NCI-H446 (cell line): ENCODE measurements at regions not wholly inside any gene's neighbourhood (a gene's known extent, or its start where the extent isn't known, plus 50 kb on each side); places are given as distances from the start of the nearest gene placed in this dataset.
"Not testable (repeated sequence)": the region's sequence is repeated elsewhere in the genome, so short reads cannot be mapped to it uniquely, and the experiment has no call there.

Source experiments
- DNase-seq, 2 experiments: peaks; one replicate each; lab custom pipeline; 2025; lab: John Stamatoyannopoulos, UW

DNA sequence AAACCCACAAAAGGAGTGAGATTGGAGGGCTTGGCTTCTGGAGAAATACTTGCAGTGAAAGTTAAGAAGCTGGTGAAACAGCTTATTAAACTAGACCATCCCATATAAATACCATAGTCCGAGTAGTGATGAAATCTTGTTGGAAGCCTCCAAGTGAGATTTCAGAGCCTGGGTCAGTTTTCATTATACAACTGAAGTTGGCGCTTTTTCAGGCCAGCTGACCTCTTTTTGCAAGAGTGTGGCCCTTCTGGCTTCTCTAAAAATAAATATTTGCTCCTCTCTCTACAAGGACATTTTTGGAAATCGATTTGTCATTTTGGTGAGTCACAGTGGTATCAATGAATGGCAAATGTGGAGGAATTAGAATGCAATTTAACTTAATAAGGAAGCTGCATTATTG lies 51.2 kb upstream of the THRB start:
- no peak for DNase-seq

DNA sequence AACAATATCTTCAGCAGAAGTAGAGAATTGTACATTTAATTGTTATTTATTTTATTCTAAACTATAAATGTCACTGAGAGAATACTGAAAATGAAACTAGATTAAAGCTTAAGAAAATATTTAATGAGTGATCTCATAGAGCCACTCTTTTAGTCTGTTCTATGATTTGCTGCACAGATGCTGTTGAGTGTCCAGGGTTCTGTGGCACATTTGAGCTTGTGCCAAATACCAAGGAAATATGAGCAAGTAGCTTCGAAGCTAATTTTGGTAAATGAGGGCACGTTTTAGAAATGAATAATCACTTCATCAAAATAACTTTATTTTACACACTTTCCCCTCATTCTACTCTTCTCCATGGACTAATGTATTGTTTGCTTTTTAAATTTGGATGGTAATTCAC lies 53.6 kb upstream of the THRB start:
- peak in 1 of 2 experiments; percentile 39 for DNase-seq

DNA sequence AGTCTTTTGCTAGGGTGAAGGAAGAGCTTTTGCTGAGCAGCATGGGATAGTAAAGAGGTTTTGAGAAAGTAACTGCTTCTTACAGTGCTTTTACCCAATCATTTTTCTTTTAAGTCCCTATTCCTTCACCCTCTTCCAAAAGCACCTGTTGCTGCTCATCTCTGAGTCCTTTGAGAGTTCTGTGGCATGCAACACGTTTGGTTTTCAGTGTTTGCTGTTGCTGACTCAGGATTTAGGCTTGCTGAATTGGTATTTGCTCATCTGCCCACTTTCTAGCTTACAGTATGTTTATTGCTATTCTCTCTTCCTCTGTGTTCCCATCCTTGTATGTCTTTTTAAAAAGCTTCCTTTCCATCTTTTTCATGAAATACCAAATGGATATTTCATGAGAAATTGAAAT lies 55.9 kb upstream of the THRB start:
- no peak for DNase-seq

DNA sequence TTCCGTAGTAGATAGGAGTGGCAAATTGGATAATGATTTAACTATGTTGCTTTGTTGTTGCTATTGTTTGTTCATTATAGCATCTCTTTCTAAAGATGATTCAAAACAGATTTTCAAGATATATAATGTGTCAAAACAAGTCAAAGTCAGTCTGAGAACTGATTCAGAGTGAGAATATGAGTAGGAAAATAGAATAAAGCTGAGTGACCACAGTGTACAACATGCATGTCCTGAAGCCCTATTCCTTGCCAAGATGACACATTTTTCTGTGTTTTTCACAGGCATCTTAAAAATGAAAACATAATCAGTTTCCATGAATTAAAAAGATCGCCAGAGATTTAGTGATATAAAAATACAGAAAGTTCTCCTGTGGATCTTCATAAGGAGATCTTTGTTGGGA lies 57.0 kb upstream of the THRB start:
- no peak for DNase-seq

DNA sequence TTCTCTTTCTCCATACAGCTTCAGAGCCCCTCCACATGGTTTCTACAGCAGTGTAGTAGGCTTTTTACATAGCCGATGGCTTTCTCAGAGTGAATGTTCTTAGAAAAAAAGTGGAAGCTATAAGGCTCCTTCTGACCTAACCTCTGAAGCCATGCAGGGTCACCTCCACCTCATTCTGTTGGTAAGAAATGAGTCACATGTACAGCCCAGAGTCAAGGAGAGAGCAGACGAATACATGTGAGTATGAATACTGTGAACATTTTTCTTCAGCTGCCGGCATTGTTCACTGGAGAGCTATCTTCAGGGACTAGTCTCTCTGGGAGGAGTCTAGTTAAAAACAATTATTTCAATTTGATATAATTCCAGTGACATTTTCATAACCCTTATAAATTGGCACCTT lies 68.2 kb upstream of the THRB start:
- DNase-seq: no peak

DNA sequence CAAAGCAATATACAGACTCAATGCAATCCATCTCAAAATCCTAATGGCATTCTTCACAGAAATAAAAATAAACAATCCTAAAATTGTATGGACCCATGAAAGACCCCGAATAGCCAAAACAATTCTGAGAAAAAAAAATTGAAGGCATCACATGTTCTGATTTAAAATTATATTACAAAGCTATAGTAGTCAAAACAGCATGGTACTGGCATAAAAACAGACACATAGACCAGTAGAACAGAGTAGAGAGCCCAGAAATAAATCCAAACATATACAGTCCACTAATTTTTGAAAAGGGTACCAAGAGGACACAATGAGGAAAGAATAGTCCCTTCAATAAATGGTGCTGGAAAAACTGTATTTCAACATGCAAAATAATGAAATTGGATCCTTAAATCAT lies 70.4 kb upstream of the THRB start:
- DNase-seq: no peak

DNA sequence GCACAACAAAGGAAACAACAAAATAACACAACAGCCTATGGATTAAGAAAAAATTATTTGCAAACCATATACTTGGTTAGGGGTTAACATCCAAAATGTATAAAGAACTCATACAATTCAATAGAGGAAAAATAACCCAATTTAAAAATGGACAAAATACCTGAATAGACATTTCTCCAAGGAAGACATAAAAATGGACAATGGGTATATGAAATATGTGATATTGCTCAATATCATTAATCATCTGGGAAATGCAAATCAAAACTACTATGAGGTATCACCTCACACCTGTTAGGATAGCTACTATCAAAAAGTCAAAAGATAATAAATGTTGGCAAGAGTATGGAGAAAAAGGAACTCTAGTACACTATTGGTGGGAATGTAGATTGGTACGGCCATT lies 71.0 kb upstream of the THRB start:
- DNase-seq: no peak

DNA sequence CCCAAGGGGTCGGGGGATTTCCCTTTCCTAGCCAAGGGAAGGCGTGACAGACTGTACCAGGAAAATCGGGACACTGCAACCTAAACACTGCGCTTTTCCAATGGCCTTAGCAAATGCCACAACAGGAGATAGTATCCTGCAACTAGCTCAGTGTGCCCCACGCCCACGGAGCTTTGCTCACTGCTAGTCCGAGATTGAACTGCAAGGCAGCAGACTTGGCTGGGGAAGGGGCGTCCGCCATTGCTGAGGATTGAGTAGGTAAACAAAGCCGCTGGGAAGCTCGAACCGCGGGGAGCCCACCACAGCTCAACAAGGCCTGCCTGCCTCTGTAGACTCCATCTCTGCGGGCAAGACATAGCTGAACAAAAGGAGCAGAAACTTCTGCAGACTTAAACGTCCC lies 72.3 kb upstream of the THRB start:
- DNase-seq: no peak

DNA sequence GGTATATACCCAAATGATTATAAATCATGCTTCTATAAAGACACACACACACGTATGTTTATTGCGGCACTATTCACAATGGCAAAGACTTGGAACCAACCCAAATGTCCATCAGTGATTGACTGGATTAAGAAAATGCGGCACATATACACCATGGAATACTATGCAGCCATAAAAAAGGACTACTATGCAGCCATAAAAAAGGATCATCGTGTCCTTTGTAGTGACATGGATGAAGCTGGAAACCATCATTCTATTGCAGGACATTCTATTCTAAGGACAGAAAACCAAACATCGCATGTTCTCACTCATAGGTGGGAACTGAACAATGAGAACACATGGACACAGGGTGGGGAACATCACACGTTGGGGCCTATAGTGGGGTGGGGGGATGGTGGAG lies 77.8 kb upstream of the THRB start:
- not testable (repeated sequence) for DNase-seq

DNA sequence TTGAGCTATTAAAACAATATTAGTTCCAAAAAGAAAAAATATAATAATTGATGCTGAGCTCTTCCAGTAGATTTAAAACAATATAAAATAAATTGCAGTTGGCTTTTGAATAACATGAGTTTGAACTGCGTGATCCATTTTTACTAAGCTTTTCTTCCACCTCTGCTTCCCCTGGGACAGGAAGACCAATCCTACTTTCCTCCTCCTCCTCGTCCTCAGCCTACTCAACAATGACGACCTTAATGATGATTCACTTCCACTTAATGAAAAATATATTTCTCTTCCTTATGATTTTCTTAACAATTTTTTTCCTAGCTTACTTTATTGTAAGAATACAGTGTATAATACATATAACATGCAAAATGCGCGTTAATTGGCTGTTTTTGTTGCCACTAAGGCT lies 78.9 kb upstream of the THRB start:
- DNase-seq: no peak

DNA sequence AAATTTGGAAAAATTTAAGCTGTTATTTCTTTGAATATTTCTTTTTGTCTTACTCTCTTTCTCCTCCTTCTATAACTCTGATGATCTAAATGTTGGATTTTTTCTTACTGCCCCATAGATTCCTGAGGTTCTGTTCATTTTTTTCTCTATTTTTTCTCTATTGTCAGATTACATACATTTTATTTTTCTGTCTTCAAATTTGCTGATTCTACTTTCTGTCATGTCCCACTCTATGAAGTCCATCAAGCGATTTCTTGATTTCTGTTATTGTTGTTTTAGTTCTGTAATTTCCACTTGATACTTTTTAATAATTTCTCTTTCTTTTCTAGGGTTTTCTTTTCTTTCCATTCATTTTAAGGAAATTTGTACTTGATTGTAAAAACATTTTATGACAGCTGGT lies 83.7 kb upstream of the THRB start:
- no peak for DNase-seq

DNA sequence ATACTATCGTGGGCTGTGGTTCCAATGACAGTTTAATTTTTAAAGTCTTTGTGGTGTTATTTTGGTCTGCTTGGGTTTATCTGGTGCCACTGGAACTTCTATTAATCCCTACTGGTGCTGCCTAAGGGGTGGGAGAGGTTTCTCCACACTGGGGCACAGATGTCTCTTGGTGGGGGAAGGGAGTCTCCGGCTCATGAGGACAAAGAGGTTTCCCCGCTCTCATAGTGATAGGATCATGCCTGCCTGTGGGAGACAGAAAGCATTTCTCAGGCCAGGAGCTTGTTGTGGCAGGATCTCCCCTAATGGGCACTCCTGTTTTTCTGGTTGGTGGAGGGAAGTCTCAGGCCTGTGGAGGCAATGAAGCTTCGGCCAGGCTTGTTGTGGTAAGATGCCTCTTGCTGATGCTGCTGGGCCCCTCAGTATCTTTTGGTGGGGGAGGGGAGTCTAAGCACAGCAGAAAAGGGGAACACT lies 84.3 kb upstream of the THRB start:
- no peak for DNase-seq

DNA sequence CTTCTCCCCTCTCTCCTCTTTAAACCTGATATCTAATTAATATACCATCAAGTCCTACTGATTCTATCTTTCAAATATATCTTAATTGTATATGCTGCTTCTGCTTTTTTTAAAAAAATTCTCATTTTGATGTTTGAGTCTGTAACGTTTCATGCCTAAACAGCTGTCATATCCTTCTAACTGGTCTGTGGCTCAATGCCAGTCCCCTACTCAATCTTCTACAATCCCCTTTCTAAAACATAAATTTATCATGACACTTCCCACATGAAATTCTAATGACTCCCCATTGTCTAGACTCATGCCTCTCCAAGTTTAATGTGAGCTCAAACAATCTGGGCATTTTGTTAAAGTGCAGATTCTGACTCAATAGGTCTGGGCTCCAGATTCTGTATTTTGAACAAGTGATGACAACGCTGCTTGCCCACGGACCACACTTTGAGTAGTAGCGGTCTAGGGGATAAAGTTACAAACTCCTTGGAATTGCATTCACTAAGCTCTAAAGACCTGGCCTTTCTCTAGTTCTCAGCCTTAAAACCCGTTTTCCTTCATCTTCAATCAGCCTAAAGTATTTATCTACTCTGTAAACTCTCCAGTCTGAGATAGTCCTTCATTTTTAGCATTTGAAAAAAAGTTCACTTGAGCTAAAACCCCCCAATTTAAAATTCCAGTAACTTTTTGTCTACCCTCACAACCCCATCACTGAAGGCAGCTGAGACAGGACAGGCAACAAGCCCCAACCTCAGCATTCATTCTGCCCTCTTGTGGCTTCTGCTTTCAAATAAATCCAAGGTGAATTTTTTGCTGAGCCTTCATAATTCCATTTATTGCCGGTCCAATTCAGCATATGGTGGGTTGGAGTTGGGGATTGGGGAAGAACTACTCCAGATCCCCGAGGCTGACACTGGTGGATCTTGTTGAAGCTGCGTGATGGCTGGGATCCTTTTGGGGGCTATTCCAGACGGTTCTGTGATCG lies 88.1 kb upstream of the THRB start:
- peak in 1 of 2 experiments; percentile 14 for DNase-seq

DNA sequence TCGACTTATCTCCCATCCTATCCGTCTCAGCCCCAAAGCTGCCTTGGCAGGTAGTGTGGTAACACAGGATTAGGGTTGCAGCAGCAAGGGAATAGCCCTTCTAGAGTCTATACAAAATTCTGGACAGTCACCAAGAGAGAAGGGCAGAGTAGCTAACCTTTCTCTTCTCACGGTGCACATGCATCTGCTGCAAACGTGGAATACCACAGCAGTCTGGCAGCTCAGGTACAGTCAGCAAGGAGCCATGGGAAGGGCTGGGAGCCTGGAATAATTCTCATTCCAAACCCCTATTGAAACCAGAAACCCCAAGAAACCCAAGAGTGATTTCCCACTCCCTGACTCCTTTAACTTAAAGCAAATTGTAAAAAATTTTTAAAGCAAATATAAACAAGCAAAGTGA lies 92.3 kb upstream of the THRB start:
- no peak for DNase-seq

DNA sequence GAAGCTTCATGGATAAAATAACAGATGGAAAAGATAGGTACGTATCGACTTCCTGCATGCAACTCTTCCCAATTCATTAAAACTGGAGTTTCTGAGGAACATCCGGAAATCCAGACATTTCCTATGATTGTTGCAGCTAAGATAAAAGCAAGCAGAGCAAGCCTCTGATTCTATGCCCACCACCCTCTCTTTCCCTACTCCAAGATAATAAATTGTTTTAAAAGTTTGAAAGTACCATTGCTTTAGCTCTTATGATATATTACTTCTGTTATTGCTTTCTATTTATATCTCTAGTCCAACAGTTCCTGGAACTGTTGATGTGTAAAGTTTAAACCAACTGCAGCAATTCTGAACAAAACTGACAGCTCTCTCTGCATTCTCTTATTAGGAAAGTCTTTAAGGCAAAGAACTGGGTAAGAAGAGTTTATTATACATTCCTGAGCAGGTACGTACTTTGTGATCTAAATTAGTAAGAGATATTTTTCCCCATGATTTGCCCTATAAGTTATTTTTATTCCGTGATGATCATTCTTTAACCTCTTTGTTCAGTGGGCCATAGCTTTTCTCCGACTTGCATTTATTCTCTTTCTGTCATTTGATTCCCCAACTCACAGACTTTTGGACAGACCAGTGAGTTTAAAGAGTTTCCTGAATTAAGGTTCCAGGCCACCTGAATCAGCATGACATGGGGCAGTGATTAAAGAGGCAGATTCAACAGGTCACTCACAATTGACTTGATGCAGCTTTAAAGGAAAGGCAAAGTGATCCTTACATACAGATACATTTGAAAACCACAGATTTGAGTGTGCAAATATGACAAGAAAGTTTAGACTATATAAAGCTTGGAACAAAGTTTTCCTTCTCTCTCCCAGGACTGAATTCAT lies 94.2 kb upstream of the THRB start:
- DNase-seq: no peak

DNA sequence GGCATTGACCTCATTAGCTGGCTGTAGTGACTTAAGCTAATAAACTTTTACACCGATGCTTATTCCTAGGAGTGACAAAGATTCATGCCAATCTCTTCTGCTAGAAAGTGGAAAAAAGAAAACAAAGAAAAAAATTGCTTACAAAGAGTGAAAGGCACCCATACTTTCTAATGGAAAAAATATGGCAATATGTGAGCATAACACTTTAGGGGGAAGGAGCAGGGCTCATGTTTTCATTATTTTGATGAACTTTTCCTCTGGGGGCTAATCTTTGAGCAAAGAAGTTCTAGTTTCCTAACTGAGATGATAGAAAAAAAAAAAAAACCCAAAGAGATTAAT lies 94.8 kb upstream of the THRB start:
- DNase-seq: no peak

DNA sequence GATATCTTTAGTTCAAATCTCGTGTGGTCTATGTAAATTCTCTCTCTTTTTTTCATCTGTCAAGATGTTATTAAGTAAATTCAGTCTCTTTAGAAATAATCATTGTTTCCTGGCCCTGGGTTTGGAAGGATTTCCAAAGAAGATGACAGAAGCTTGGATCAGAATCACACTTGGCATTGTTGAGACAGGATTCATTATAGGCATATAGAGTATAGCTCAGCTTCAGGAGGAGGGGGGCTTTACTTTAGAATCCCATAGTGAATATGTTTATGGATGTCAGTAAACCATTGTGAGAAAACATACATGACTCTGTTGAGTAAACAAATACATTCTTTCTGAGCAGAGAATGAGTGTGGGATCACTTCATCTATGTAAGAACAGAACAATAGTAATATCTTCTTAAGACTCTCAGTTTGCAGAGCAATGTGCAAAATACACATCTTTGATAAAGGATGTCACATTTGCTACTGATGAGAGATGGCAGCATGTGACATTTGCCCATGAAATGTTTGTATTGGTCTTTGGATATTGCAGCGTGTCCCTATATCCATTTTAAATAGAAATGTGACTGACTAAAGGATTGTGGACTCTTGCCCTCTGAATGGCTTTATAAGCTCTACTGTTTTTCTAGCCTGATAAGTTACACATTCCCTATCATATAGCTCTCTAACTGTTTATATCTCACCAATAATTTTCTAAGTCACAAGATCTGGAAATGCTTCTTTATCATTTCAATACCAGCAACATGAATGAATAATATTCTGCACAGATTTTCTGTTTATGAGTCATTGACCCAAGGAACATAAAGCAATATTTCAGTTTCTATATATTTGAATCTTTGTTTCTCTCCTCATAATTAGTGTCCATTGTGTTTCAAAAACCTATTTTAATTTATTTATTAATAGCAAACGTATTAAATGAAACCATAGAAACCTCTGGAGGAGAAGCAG lies 95.6 kb upstream of the THRB start:
- peak; percentile 21 to 61 for DNase-seq

DNA sequence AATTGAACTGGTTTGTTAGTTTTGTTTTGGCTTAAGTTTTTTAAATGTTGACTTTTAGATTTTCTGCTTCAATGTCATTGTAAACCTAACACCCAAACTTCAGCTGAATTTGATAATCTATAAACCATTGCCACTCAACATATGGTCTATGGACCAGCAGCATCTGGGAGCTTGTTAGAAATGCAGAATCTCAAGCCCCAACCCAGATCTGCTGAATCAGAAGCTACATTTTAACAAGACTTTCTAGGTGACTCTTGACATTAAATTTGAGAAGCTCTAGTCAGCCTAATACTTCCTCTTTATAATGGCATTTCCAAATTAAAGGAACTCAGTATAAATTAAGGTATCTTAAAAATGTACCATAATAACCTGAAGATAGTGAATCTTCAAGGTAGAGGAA lies 96.5 kb upstream of the THRB start:
- DNase-seq: peak in 1 of 2 experiments; percentile 7

DNA sequence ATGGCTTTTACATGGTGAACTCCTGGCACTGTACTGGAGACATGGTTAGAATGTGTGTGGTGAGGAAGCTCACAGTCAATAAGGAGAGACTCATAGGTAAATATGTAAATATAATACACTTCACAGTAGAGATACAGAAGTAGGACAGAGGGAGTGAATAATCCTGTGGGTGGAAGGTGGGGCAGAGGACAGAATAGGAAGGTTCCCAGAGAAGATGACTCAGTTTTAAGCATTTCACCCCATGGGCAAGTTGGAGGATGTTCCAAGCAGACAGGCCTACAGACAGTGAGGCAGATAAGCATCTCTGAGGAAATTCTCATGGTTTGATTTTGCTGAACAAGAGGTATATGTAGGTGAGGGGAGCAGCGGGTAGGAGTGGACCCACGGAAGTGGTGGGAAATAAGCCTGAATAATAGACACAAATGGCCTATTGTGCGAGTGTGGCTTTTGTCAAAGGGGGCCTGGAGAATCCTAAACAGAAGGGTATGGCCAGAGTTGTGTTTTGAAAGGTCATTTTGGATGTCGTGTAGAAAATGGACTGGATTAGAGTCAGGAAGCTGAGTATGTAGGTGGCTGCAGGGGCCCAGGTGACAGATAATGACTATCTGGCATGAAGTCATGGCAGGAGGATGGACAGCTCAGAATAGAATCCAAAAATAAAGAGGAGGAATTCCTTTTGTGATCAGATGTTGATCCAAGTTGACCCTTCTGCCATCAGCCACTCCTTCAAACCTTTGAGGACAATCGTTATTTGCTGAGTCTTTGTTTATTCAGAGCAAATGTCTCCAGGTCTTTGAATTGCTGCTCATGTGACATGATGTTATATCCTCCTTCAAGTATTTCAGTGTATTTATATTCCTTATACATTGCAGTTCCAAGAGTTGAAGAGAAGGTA lies 97.3 kb upstream of the THRB start:
- DNase-seq: no peak

DNA sequence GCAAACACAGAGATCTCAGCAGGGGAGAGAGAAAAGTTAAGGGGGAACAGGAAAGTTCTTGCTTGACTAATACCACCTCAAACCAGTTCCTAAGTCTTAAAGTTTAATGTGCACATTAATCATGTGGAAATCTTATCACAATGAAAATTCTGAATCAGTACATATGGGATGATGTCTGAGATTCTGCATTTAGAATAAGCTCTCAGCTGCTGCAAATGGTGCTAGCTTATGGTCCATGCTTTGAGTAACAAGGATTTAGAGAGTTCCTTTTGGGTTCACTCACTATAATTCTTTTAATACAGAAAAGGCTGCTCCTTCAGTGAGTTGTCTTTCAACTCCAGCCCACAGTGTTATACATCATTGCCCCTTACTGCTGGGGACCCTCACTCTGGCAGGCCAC lies 99.5 kb upstream of the THRB start:
- DNase-seq: no peak

DNA sequence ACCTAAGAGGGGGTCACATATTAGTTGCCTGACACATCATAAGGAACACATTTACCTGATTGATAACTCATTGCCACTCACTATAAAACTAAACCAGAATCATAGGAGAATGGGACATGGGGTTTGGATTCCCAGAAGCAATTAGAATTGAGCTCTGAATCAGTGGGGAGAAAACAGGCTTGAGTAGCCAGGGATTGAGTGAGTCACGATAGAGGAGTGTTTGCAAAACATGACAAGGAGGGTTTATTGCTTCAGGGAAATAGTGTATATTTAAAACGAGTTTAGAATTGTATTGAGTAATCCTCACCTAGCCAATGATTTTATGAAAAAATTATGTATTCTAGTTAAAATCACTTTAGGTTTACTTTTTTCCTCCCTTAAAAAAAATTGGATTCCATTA lies 101.1 kb upstream of the THRB start:
- no peak for DNase-seq
